Glutamatergic neuron (in vitro differentiated cells): ENCODE measurements at regions not wholly inside any gene's neighbourhood (a gene's known extent, or its start where the extent isn't known, plus 50 kb on each side); places are given as distances from the start of the nearest gene placed in this dataset.

Source experiments
- DNase-seq: peaks from one replicate; pipeline ENCODE4 v3.0.0; 2022
- H3K27ac Mint-ChIP-seq: one replicate; pipeline ENCODE4 v1.8.0; 2020; ENCODE audit warnings: mild to moderate bottlenecking, mixed read lengths, inconsistent platforms; ENCODE audit not compliant: unreplicated experiment
- H3K27me3 Mint-ChIP-seq: one replicate; pipeline ENCODE4 v1.8.0; 2020; ENCODE audit warnings: mild to moderate bottlenecking, moderate library complexity, mixed read lengths, inconsistent platforms; ENCODE audit not compliant: unreplicated experiment
- H3K36me3 Mint-ChIP-seq: one replicate; pipeline ENCODE4 v1.8.0; 2020; ENCODE audit warnings: mild to moderate bottlenecking, mixed read lengths, inconsistent platforms; ENCODE audit not compliant: unreplicated experiment
- H3K4me1 Mint-ChIP-seq: one replicate; pipeline ENCODE4 v1.8.0; 2020; ENCODE audit warnings: mild to moderate bottlenecking, low read depth, mixed read lengths, inconsistent platforms; ENCODE audit not compliant: unreplicated experiment
- H3K4me3 Mint-ChIP-seq: one replicate; pipeline ENCODE4 v1.8.0; 2020; ENCODE audit warnings: mild to moderate bottlenecking, mixed read lengths, inconsistent platforms; ENCODE audit not compliant: unreplicated experiment
- H3K9me3 Mint-ChIP-seq: one replicate; pipeline ENCODE4 v1.8.0; 2020; ENCODE audit warnings: mild to moderate bottlenecking, moderate library complexity, mixed read lengths, inconsistent platforms; ENCODE audit not compliant: unreplicated experiment
- TF ChIP-seq, protein P1 (sequence below): fragments of 200-600 bp; sonication (generic); IDR thresholded peaks from one replicate; pipeline ENCODE4 v1.5.0; 2021; ENCODE audit not compliant: partially characterized antibody, unreplicated experiment

DNA sequence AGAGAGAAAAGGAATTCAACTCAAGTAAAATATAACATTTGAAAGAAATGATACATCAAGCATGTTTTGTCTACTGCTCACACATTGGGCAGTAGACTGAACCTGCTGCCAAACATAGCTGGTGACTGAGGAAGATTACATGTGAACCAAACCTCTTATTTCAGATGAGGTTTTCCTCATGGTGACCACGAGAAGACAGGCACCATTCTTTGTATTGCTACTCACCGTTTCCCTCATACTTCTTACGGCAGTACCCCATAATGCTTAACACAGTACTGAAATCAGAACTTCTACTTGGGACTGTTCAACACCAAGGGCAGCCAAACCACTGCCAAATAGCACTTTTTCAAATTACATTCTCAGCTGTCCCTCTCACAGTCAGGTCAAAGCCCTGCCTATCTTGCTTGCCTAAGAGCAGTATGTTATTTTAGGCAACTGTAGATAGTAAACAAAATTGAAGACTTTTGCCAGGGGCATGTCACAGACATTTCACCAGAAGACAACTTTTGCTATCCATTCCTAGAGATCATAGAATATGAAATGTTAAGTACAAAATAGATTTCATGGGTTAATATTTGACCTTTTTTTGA lies 167.1 kb upstream of the DOK6 start:
- no peaks in the 10 kb centered on the region for H3K9me3 Mint-ChIP-seq
- H3K27ac Mint-ChIP-seq: no peak overlapping the region
- DNase-seq: no peak
- no peak overlapping the region for H3K4me3 Mint-ChIP-seq
- no peaks in the 10 kb centered on the region for H3K36me3 Mint-ChIP-seq
- H3K4me1 Mint-ChIP-seq: no peaks in the 10 kb centered on the region
- no peaks in the 10 kb centered on the region for H3K27me3 Mint-ChIP-seq
- TF ChIP-seq, protein P1, sequence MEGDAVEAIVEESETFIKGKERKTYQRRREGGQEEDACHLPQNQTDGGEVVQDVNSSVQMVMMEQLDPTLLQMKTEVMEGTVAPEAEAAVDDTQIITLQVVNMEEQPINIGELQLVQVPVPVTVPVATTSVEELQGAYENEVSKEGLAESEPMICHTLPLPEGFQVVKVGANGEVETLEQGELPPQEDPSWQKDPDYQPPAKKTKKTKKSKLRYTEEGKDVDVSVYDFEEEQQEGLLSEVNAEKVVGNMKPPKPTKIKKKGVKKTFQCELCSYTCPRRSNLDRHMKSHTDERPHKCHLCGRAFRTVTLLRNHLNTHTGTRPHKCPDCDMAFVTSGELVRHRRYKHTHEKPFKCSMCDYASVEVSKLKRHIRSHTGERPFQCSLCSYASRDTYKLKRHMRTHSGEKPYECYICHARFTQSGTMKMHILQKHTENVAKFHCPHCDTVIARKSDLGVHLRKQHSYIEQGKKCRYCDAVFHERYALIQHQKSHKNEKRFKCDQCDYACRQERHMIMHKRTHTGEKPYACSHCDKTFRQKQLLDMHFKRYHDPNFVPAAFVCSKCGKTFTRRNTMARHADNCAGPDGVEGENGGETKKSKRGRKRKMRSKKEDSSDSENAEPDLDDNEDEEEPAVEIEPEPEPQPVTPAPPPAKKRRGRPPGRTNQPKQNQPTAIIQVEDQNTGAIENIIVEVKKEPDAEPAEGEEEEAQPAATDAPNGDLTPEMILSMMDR: no peak

DNA sequence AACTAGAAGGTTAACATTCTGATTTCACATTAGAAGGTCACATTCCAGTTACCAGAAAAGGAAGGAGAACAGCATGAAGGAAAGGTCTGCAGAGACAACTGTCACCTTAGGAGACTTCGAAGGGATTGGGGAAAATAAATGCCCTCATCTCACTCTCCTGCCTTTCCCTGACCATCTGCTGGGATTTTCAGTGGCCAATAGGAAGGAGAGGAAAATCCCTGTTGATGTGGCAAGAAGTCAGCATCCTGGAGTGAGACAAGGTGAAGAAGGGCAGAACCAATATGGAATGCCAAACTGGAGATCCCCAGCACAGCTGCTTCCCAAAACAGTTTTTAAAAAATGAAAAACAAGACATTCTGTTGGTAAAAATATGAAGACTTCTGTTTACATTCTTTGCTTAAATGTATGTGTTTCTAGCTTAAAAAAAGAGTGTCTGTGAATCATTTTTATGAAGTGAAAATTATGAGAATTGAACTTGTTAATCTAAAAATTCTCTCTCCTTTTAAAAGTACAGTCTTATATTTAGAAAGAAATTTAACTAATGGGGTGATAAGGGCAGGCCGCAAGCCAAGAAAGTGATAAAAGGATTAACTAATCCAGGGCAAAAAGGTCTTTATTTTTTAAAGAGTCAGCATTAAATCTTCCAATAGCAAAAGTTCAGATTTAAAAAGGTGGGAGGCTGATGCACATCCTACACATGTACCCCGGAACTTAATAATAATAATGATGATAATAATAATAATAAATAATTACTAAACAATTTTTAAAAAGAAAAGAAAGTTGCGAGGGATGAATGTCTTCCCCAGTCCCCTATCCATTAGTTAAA lies 160.6 kb upstream of the DOK6 start:
- no peaks in the 10 kb centered on the region for H3K9me3 Mint-ChIP-seq

DNA sequence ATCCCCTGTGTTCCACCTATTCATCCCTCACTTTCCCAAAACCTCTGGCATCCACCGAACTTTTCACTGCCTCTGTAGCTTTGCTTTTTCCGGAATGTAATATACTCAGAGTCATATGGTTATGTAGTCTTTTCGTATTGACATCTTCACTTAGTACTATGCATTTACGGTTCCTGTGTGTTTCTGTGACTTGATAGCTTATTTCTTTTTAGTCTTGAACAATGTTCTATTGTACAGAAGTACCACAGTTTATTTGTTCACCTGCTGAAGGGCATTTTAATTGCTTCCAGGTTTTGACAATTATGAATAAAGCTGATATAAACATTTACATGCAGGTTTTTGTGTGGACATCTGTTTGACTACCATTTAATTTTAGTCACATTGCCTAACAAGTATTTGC lies 154.7 kb upstream of the DOK6 start:
- Mint-ChIP-seq H3K36me3 (no peaks in the 10 kb centered on the region), H3K4me1 (peaks cover 4% of the 10 kb centered on the region), H3K27me3 (no peaks in the 10 kb centered on the region), H3K4me3 (no peak overlapping the region), H3K9me3 (no peaks in the 10 kb centered on the region), H3K27ac (no peak overlapping the region)
- TF ChIP-seq, protein P1: no peak
- no peak for DNase-seq

More for the DNA sequence above, 160.6 kb upstream of the DOK6 start:
- TF ChIP-seq, protein P1: no peak
- Mint-ChIP-seq H3K4me1 (peaks cover 10% of the 10 kb centered on the region), H3K36me3 (no peaks in the 10 kb centered on the region), H3K27ac (peak overlapping the region; percentile 65), H3K27me3 (no peaks in the 10 kb centered on the region), H3K4me3 (no peak overlapping the region)
- no peak for DNase-seq

DNA sequence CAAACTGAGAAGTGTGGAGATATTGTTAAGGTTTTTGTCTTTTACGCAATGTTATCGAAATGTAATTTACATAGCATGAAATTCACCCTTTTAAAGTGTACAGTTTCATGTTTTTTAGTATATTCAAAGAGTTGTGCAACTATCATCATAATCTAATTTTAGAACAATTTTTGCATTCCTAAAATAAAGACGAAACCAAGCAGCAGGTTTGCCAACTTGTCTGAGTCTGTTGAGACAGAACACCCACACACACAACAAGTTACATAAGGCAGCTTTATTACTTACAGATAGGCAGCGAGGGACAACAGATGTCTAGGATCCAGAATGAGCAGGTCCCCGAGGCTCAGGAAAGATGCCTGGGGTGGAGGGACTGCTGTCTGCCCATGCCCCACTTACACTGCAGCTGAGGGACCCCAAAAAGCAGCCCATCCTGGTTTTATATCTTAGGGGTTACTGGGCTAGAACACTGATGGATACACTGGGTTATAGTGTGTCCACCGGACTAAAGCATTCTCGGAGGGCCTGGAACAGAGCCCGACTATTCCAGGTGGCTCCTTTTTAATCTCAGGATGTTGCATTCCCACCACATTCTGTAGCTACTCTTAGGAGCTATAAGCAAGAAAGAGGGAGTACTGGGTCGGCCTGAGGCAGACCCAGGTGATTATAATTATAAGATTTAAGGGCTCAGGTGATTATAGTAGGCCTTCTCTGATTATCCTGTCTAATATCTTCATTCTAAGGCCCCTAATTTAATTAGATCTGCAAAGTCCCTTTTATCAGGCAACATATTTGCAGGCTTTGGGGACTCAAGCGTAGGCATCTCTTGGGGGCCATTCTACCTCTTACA lies 150.2 kb upstream of the DOK6 start:
- no peaks in the 10 kb centered on the region for H3K27me3 Mint-ChIP-seq
- no peak for DNase-seq
- H3K36me3 Mint-ChIP-seq: no peaks in the 10 kb centered on the region
- TF ChIP-seq, protein P1: no peak
- H3K4me1 Mint-ChIP-seq: peaks cover 4% of the 10 kb centered on the region
- no peaks in the 10 kb centered on the region for H3K9me3 Mint-ChIP-seq
- H3K4me3 Mint-ChIP-seq: no peak overlapping the region
- no peak overlapping the region for H3K27ac Mint-ChIP-seq
